CD14-positive monocyte (primary cell): ENCODE measurements at regions not wholly inside any gene's neighbourhood (a gene's known extent, or its start where the extent isn't known, plus 50 kb on each side); places are given as distances from the start of the nearest gene placed in this dataset.

Experiments used
- DNase-seq, 3 donors: peaks; one replicate each; pipeline ENCODE4 v3.0.0-alpha.2; 2011 to 2022
- H2AFZ ChIP-seq: 2 replicates; pipeline ENCODE4 v1.6.0; 2012; ENCODE audit warnings: mild to moderate bottlenecking, low read depth, low read length, inconsistent platforms; ENCODE audit not compliant: insufficient read depth, poor library complexity, severe bottlenecking
- H3K27ac ChIP-seq, 2 donors: 1 replicate in 1 of 2; 2 replicates in 1 of 2; pipeline ENCODE4 v1.5.1; 2012 to 2013; ENCODE audit warnings: low read length in 2 of 2, control low read depth in 1 of 2, inconsistent platforms in 1 of 2, low read depth in 1 of 2, mild to moderate bottlenecking in 1 of 2
- H3K27me3 ChIP-seq, 2 donors: one replicate each; pipeline versions ENCODE4 v1.6.0 to v1.6.1; 2011 to 2013; ENCODE audit warnings: low read length in 2 of 2; ENCODE audit not compliant: control insufficient read depth in 2 of 2, insufficient read depth in 2 of 2
- H3K36me3 ChIP-seq, 2 donors: replicated peaks in 1 of 2; 1 replicate in 1 of 2; 2 replicates in 1 of 2; pipeline versions ENCODE4 v1.5.1 to v1.6.1; 2012 to 2013; ENCODE audit warnings: low read length in 2 of 2, control low read depth in 1 of 2, inconsistent platforms in 1 of 2, mild to moderate bottlenecking in 1 of 2; ENCODE audit not compliant: insufficient read depth in 2 of 2, control insufficient read depth in 1 of 2
- H3K4me1 ChIP-seq, 2 donors: 1 replicate in 1 of 2; 2 replicates in 1 of 2; pipeline versions ENCODE4 v1.5.1 to v1.6.1; 2012 to 2013; ENCODE audit warnings: low read length in 2 of 2, control low read depth in 1 of 2, inconsistent platforms in 1 of 2, mild to moderate bottlenecking in 1 of 2, moderate library complexity in 1 of 2; ENCODE audit not compliant: insufficient read depth in 2 of 2, control insufficient read depth in 1 of 2
- H3K4me2 ChIP-seq: replicated peaks from 2 replicates; pipeline ENCODE3; 2012; ENCODE audit warnings: low read length, moderate library complexity, mild to moderate bottlenecking; ENCODE audit not compliant: poor library complexity, severe bottlenecking; ENCODE audit errors: extremely low read depth
- H3K4me3 ChIP-seq, 3 experiments: fragments of 200-600 bp in 1 of 3; sonication (generic) in 1 of 3; replicated peaks in 1 of 3; 1 replicate in 2 of 3; 2 replicates in 1 of 3; pipeline ENCODE4 v1.5.1; 2011 to 2013; ENCODE audit warnings: low read length in 3 of 3, mild to moderate bottlenecking in 3 of 3, control low read depth in 2 of 3, low read depth in 2 of 3, inconsistent platforms in 1 of 3, moderate library complexity in 1 of 3
- H3K79me2 ChIP-seq: 2 replicates; pipeline ENCODE4 v1.6.0; 2012; ENCODE audit warnings: mild to moderate bottlenecking, control low read depth, inconsistent platforms, low read length, moderate library complexity; ENCODE audit not compliant: insufficient read depth
- H3K9ac ChIP-seq: 2 replicates; pipeline ENCODE4 v1.6.0; 2017; ENCODE audit warnings: low read length, mild to moderate bottlenecking; ENCODE audit not compliant: insufficient read depth, poor library complexity, severe bottlenecking
- H3K9me3 ChIP-seq, 2 donors: replicated peaks in 1 of 2; 1 replicate in 1 of 2; 2 replicates in 1 of 2; pipeline versions ENCODE4 v1.5.1 to v1.6.1; 2012 to 2013; ENCODE audit warnings: low read length in 2 of 2, control low read depth in 1 of 2; ENCODE audit not compliant: control insufficient read depth in 1 of 2, insufficient read depth in 1 of 2
- H4K20me1 ChIP-seq: 2 replicates; pipeline ENCODE4 v1.6.0; 2012; ENCODE audit warnings: mild to moderate bottlenecking, low read length, control low read depth, moderate library complexity; ENCODE audit not compliant: insufficient read depth
- H3K27ac Mint-ChIP-seq, 7 donors: one replicate each; pipeline ENCODE4 v1.8.0; 2020; ENCODE audit warnings: mild to moderate bottlenecking in 7 of 7, mixed read lengths in 7 of 7, moderate library complexity in 6 of 7, inconsistent platforms in 2 of 7
- H3K27me3 Mint-ChIP-seq, 3 donors: one replicate each; pipeline ENCODE4 v1.8.0; 2021 to 2022; ENCODE audit warnings: low read depth in 3 of 3, mild to moderate bottlenecking in 3 of 3, mixed read lengths in 3 of 3, moderate library complexity in 3 of 3, inconsistent platforms in 1 of 3
- H3K36me3 Mint-ChIP-seq, 2 donors: one replicate each; pipeline ENCODE4 v1.8.0; 2020; ENCODE audit warnings: mixed read lengths in 2 of 2, inconsistent platforms in 1 of 2, mild to moderate bottlenecking in 1 of 2
- H3K4me1 Mint-ChIP-seq: one replicate; pipeline ENCODE4 v1.8.0; 2020; ENCODE audit warnings: mild to moderate bottlenecking, mixed read lengths
- H3K4me3 Mint-ChIP-seq, 2 donors: one replicate each; pipeline ENCODE4 v1.8.0; 2020; ENCODE audit warnings: mild to moderate bottlenecking in 2 of 2, mixed read lengths in 2 of 2, moderate library complexity in 1 of 2
- H3K9me3 Mint-ChIP-seq, 7 donors: one replicate each; pipeline ENCODE4 v1.8.0; 2020 to 2022; ENCODE audit warnings: mixed read lengths in 7 of 7, mild to moderate bottlenecking in 6 of 7, moderate library complexity in 6 of 7, inconsistent platforms in 2 of 7
- WGBS: methylation state at CpG from one replicate; pipeline ENCODE4 v1.1.5; 2013; ENCODE audit warnings: missing lambda C conversion rate; ENCODE audit not compliant: insufficient coverage; 5-methylcytosine and 5-hydroxymethylcytosine counted together
- intact Hi-C, 2 donors: fragments of 100-400 bp; cut with micrococcal nuclease; formaldehyde crosslinking; loops; one replicate each; pipeline versions ENCODE4 v1.15.0 to v1.15.1; 2023
- TF ChIP-seq, protein P1 (sequence below): fragments of 200-600 bp; IDR thresholded peaks from one replicate; pipeline ENCODE4 v1.8.0; 2022; ENCODE audit warnings: antibody characterized with exemption, mild to moderate bottlenecking

DNA sequence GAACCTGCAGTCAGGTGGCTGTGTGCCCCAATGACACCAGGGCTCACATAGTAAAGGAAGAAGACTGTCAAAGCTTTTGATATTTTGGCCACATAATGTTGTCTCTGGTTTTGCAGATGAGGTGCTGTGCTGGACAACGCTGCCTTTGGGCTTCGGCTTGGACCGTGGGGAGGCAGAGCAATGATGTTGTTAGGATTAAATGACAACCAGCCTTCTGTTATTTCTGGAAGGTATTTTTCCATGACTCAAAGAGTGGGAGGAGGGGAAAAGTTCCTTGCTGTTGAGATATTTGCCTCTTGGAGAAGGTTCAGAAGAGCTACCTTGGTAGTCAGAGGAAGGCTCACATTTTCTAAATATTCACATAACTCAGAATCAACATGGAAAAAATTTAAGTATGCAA, 187.3 kb upstream of the GALNT2 start:
- intact Hi-C loops: no loop called here
- no peak for DNase-seq
- no peak overlapping the region for H3K27ac ChIP-seq
- Mint-ChIP-seq H3K27ac (no peak overlapping the region), H3K36me3 (no peaks in the 10 kb centered on the region), H3K27me3 (peaks cover 2 to 15% (median 8%) of the 10 kb centered on the region in 3 donors), H3K9me3 (no peaks in the 10 kb centered on the region), H3K4me1 (no peaks in the 10 kb centered on the region), H3K4me3 (peak overlapping the region in 1 of 2 donors; percentile 4)
- H3K4me1 ChIP-seq: no peaks in the 10 kb centered on the region
- TF ChIP-seq, protein P1, sequence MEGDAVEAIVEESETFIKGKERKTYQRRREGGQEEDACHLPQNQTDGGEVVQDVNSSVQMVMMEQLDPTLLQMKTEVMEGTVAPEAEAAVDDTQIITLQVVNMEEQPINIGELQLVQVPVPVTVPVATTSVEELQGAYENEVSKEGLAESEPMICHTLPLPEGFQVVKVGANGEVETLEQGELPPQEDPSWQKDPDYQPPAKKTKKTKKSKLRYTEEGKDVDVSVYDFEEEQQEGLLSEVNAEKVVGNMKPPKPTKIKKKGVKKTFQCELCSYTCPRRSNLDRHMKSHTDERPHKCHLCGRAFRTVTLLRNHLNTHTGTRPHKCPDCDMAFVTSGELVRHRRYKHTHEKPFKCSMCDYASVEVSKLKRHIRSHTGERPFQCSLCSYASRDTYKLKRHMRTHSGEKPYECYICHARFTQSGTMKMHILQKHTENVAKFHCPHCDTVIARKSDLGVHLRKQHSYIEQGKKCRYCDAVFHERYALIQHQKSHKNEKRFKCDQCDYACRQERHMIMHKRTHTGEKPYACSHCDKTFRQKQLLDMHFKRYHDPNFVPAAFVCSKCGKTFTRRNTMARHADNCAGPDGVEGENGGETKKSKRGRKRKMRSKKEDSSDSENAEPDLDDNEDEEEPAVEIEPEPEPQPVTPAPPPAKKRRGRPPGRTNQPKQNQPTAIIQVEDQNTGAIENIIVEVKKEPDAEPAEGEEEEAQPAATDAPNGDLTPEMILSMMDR: no peak
- H3K9ac ChIP-seq: no peak overlapping the region
- H3K27me3 ChIP-seq: peaks cover 0 to 2% of the 10 kb centered on the region in 2 donors
- 97% methylated on average over 3 of the region's 3 CpGs for whole genome bisulfite sequencing
- no peaks in the 10 kb centered on the region for H3K79me2 ChIP-seq
- no peaks in the 10 kb centered on the region for H4K20me1 ChIP-seq
- H3K36me3 ChIP-seq: no peaks in the 10 kb centered on the region
- H3K9me3 ChIP-seq: no peaks in the 10 kb centered on the region
- no peak overlapping the region for H3K4me2 ChIP-seq
- no peak overlapping the region for H2AFZ ChIP-seq
- H3K4me3 ChIP-seq: no peak overlapping the region

- H3K79me2 ChIP-seq: no peaks in the 10 kb centered on the region
- peaks cover 0 to 2% of the 10 kb centered on the region in 2 donors for H3K27me3 ChIP-seq
- no peak overlapping the region for H3K4me2 ChIP-seq
- Mint-ChIP-seq H3K36me3 (no peaks in the 10 kb centered on the region), H3K27me3 (peaks cover 2 to 13% (median 8%) of the 10 kb centered on the region in 3 donors), H3K9me3 (no peaks in the 10 kb centered on the region), H3K4me3 (no peak overlapping the region), H3K27ac (no peak overlapping the region), H3K4me1 (no peaks in the 10 kb centered on the region)
- H3K9ac ChIP-seq: no peak overlapping the region
- H3K36me3 ChIP-seq: no peaks in the 10 kb centered on the region
- intact Hi-C loops: no loop called here
- 88% methylated on average over 15 of the region's 15 CpGs for WGBS
- TF ChIP-seq, protein P1: no peak
- no peak overlapping the region for H3K27ac ChIP-seq
- DNase-seq: no peak
- no peak overlapping the region for H3K4me3 ChIP-seq
- H2AFZ ChIP-seq: no peak overlapping the region
- no peaks in the 10 kb centered on the region for H3K9me3 ChIP-seq
- no peaks in the 10 kb centered on the region for H3K4me1 ChIP-seq
- no peaks in the 10 kb centered on the region for H4K20me1 ChIP-seq
Measured at GRCh38 chr1:229880271-229881170, 186.5 kb upstream of the GALNT2 start.
